Ascending aorta (tissue), 2 donors: ENCODE measurements at regions not wholly inside any gene's neighbourhood (a gene's known extent, or its start where the extent isn't known, plus 50 kb on each side); places are given as distances from the start of the nearest gene placed in this dataset.

Experiments
- DNase-seq, 2 donors: peaks; one replicate each; pipeline ENCODE4 v3.0.0-alpha.2; 2019; ENCODE audit warnings: low spot score in 2 of 2
- H3K27ac ChIP-seq, 2 donors: fragments of 200-600 bp; sonication (generic); one replicate each; pipeline ENCODE4 v1.5.1; 2016 to 2017; ENCODE audit warnings: mild to moderate bottlenecking in 1 of 2
- H3K27me3 ChIP-seq: fragments of 200-600 bp; sonication (generic); one replicate; pipeline ENCODE4 v1.5.1; 2017
- H3K36me3 ChIP-seq, 2 donors: fragments of 200-600 bp; sonication (generic); one replicate each; pipeline ENCODE4 v1.5.1; 2016
- H3K4me1 ChIP-seq, 2 donors: fragments of 200-600 bp; sonication (generic); one replicate each; pipeline ENCODE4 v1.5.1; 2016 to 2017; ENCODE audit warnings: mild to moderate bottlenecking in 1 of 2
- H3K4me3 ChIP-seq, 2 donors: fragments of 200-600 bp; sonication (generic); one replicate each; pipeline ENCODE4 v1.5.1; 2016 to 2017; ENCODE audit warnings: mild to moderate bottlenecking in 1 of 2
- H3K9me3 ChIP-seq, 2 donors: fragments of 200-600 bp; sonication (generic); one replicate each; pipeline ENCODE4 v1.5.1; 2016
- intact Hi-C: fragments of 100-400 bp; cut with DNase I; formaldehyde crosslinking; loops from one replicate; pipeline ENCODE4 v1.15.1; 2023
- TF ChIP-seq, protein P1 (sequence below), 3 experiments: fragments of 200-600 bp in 2 of 3; fragments of 450-650 bp in 1 of 3; sonication (generic) in 2 of 3; IDR thresholded peaks; one replicate each; pipeline ENCODE4 v1.5.1; 2016 to 2019; ENCODE audit warnings: antibody characterized with exemption in 3 of 3, mild to moderate bottlenecking in 1 of 3, moderate library complexity in 1 of 3

DNA sequence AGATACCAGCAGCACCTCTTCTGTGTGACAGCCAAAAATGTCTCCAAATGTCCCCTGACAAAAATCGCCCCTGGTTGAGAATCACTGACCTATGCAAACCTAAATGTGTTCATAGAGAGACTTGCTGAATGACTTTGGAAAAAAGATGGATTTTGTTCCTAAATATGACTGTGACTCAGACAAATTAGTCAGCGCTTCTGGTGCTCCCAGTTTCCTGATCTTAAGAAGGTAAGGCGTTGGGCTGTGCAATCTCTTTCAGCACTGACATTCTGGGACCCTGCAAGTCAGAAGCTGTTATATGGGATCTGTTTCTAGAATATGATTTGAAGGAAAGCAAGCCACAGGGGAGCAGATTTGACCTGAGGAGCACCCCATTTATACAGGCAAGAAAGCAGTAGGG lies 90.6 kb upstream of the PWP1 start:
- intact Hi-C loops: no loop called here
- TF ChIP-seq, protein P1, sequence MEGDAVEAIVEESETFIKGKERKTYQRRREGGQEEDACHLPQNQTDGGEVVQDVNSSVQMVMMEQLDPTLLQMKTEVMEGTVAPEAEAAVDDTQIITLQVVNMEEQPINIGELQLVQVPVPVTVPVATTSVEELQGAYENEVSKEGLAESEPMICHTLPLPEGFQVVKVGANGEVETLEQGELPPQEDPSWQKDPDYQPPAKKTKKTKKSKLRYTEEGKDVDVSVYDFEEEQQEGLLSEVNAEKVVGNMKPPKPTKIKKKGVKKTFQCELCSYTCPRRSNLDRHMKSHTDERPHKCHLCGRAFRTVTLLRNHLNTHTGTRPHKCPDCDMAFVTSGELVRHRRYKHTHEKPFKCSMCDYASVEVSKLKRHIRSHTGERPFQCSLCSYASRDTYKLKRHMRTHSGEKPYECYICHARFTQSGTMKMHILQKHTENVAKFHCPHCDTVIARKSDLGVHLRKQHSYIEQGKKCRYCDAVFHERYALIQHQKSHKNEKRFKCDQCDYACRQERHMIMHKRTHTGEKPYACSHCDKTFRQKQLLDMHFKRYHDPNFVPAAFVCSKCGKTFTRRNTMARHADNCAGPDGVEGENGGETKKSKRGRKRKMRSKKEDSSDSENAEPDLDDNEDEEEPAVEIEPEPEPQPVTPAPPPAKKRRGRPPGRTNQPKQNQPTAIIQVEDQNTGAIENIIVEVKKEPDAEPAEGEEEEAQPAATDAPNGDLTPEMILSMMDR (IDR thresholded peaks at IDR 0.05): no peak
- H3K4me1 ChIP-seq: no peaks in the 10 kb centered on the region
- H3K27me3 ChIP-seq: no peaks in the 10 kb centered on the region
- H3K36me3 ChIP-seq: no peaks in the 10 kb centered on the region
- H3K9me3 ChIP-seq: peaks cover 0 to 6% of the 10 kb centered on the region in 2 donors
- H3K27ac ChIP-seq: no peak overlapping the region
- no peak for DNase-seq
- no peak overlapping the region for H3K4me3 ChIP-seq

DNA sequence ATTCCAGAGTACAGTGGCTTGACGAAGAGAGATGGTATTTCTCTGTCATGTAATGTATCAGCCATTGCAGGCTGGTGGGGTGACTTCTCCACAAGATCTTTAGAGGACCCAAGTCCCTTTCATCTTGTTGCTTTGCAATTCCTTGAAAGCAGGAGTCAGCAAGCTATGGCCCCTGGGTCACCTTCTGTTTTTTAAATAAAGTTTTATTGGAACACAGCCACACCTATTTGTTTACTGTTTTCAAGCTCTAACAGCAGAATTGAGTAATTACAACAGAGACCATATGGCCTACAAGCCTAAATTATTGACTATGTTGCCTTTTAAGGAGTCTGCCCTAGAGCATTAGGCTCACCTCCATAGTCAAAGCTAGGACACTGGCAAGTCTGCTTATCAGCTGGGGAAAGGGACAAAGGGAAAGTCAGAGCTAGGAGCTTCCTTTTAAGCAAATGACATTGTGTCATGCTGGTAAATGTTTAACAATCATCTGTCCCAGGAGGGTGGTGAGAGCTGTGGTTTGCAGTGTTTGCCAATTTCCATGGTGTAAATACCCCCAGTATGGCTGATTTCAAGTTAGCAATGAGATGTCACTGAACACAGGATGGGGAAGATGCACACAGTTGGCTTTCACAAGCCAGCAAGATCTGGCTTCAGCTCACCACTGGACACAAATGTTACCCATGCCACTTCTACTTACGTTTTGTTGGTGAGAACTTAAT lies 87.7 kb upstream of the PWP1 start:
- H3K9me3 ChIP-seq: peaks cover 0 to 6% of the 10 kb centered on the region in 2 donors
- no peaks in the 10 kb centered on the region for H3K27me3 ChIP-seq
- no peak overlapping the region for H3K27ac ChIP-seq
- H3K36me3 ChIP-seq: no peaks in the 10 kb centered on the region
- intact Hi-C loops: no loop called here
- TF ChIP-seq, protein P1 (IDR thresholded peaks at IDR 0.05): no peak
- H3K4me1 ChIP-seq: no peaks in the 10 kb centered on the region
- no peak for DNase-seq
- H3K4me3 ChIP-seq: no peak overlapping the region

DNA sequence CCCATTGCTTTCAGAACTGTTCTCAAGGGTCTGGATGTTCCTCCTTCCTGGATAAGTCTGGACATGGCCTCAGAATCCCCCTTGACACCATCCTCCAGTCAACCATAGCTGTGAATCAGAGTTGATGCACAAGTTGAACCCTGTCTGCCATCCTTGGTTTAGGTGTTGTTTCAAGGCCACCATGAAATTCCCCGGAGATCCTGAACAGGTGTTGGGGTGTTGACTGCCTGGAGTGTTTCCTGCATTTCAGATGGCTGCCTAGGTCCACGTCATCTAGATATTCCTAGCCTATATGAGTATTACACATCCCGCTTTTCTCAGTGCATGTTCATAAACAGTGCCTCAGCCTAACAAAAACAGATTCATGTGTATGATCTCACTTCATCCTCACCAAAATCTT lies 86.7 kb upstream of the PWP1 start:
- Histone ChIP-seq H3K4me3 (no peak overlapping the region), H3K9me3 (peaks cover 0 to 6% of the 10 kb centered on the region in 2 donors), H3K27ac (no peak overlapping the region), H3K27me3 (no peaks in the 10 kb centered on the region), H3K4me1 (no peaks in the 10 kb centered on the region), H3K36me3 (no peaks in the 10 kb centered on the region)
- intact Hi-C loops: no loop called here
- TF ChIP-seq, protein P1 (IDR thresholded peaks at IDR 0.05): no peak
- no peak for DNase-seq

DNA sequence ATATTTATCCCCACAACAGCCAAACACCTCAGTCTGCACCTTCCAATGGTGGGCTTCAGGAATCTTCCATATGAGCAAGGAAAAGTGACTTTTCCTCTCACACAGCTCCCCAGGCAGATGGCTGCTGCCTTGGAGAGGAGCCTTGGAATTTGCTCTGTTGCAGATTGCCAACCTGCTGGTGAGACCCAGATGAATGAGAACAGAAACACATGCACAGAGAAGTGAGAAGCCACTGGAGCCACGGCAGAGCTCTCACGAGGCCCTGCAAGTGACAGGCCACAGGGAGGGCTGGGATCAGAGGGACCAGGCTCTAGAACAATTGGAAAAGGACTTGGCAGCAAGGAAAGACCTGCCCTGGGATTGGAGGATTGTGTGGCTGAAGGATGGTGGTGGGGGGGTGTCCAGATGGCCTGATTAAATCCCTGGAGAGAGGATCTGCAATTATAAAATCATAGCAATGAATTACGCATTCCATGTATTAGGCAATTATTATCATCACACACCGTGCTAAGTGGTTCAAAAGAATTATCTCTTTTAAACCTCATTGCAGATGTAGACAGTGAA lies 84.9 kb upstream of the PWP1 start:
- TF ChIP-seq, protein P1 (IDR thresholded peaks at IDR 0.05): no peak
- Histone ChIP-seq H3K36me3 (no peaks in the 10 kb centered on the region), H3K27ac (no peak overlapping the region), H3K9me3 (peaks cover 0 to 6% of the 10 kb centered on the region in 2 donors), H3K4me1 (no peaks in the 10 kb centered on the region), H3K27me3 (no peaks in the 10 kb centered on the region), H3K4me3 (no peak overlapping the region)
- intact Hi-C loops: no loop called here
- DNase-seq: no peak

DNA sequence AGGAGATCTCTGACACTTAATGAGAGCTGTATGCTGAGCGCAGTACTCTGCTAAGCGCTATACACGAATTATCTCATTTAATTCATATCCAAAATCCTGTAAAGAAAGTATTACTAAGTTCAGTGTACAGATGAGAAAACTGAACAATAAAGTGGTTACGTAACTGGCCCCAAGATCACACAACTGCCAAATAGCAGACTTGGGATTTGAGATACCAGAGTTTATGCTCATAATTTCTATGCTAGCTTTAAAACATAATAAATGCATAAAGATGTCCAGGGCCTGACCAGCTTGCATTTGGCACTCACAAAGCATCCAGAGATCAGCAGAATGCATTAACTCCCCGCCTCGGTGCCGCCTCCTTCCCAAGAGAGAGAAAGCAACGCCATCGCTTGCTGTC lies 83.2 kb upstream of the PWP1 start:
- no peak for DNase-seq
- Histone ChIP-seq H3K9me3 (peaks cover 0 to 4% of the 10 kb centered on the region in 2 donors), H3K4me3 (no peak overlapping the region), H3K36me3 (no peaks in the 10 kb centered on the region), H3K27ac (no peak overlapping the region), H3K4me1 (no peaks in the 10 kb centered on the region), H3K27me3 (no peaks in the 10 kb centered on the region)
- TF ChIP-seq, protein P1 (IDR thresholded peaks at IDR 0.05): no peak
- intact Hi-C loops: no loop called here
